ENCODE measurements at regions not wholly inside any gene's neighbourhood (a gene's known extent, or its start where the extent isn't known, plus 50 kb on each side); places are given as distances from the start of the nearest gene placed in this dataset.

DNA sequence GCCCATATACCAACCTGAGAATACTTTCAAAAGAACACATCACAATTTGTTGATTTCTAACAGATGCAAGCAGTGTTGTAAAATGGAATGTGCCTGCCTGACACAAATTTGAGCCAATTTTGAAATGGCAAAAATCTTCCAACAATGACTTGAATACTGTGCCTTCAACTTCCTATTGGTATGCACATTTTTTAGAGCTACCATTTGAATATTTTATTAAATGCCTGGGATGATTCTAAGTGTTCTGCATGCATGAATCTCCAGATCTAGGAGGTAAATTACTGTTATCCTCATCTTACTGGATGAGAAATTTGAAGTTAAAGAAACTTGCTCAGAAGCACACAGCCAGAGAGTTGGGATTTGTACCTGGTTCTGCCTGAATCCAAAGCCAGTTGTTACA, 282.8 kb upstream of the LRRN1 start:
- intact Hi-C loops (cut with micrococcal nuclease; ENCODE audit: unreplicated experiment): no loop called here
- ChIA-PET POLR2A (ENCODE audit: unreplicated experiment) (no interaction called here), CTCF (no interaction called here)
- no TSS peak for BruUV-seq (replicated peaks)
- DNase-seq: no peak
- H3K4me3 ChIP-seq: no peak overlapping the region
- H3K79me2 ChIP-seq (ENCODE audit: low read depth): no peaks in the 10 kb centered on the region
- H3K9me2 ChIP-seq (ENCODE audit: insufficient read depth): no peaks in the 10 kb centered on the region
- no peak overlapping the region for H3K4me2 ChIP-seq
- H3K27ac ChIP-seq: no peak overlapping the region
- H3K27me3 ChIP-seq (ENCODE audit: insufficient read depth, low read depth): no peaks in the 10 kb centered on the region
- H3K9me3 ChIP-seq (ENCODE audit: insufficient read depth, low read depth): no peaks in the 10 kb centered on the region
- no peaks in the 10 kb centered on the region for H3F3A ChIP-seq (ENCODE audit: insufficient read depth, low read depth)
- H4K20me1 ChIP-seq (ENCODE audit: insufficient read depth): no peaks in the 10 kb centered on the region
- no peak overlapping the region for H2AFZ ChIP-seq
- no peaks in the 10 kb centered on the region for H3K4me1 ChIP-seq (replicated peaks; ENCODE audit: insufficient read depth)
- TF ChIP-seq EZH2 (IDR thresholded peaks at IDR 0.05; ENCODE audit: low read depth): no peak
- TF ChIP-seq, protein P1, sequence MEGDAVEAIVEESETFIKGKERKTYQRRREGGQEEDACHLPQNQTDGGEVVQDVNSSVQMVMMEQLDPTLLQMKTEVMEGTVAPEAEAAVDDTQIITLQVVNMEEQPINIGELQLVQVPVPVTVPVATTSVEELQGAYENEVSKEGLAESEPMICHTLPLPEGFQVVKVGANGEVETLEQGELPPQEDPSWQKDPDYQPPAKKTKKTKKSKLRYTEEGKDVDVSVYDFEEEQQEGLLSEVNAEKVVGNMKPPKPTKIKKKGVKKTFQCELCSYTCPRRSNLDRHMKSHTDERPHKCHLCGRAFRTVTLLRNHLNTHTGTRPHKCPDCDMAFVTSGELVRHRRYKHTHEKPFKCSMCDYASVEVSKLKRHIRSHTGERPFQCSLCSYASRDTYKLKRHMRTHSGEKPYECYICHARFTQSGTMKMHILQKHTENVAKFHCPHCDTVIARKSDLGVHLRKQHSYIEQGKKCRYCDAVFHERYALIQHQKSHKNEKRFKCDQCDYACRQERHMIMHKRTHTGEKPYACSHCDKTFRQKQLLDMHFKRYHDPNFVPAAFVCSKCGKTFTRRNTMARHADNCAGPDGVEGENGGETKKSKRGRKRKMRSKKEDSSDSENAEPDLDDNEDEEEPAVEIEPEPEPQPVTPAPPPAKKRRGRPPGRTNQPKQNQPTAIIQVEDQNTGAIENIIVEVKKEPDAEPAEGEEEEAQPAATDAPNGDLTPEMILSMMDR (conservative IDR thresholded peaks at IDR 0.05): no peak
- no peaks in the 10 kb centered on the region for H3K36me3 ChIP-seq (ENCODE audit: low read depth)

DNA sequence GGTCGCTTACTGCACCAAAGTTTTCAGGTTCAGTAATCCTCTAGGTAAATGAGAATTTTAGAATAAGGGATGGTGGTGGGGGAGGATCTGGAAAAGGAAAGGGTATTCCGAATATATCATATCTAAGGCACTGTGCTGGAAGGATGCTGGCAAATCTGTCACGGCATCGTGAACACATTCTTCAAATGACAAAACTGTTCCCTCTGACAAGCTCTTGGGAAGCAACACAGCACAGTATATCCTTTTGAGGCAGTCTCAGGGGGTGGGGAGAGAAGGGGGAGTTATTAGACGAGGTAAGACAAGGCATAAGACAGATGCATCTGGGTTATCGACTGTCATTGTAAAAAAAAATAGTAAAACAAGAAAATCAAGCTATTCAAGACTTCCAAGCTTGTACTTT, 289.6 kb upstream of the LRRN1 start:
- no peaks in the 10 kb centered on the region for H3F3A ChIP-seq (ENCODE audit: insufficient read depth, low read depth)
- H3K27me3 ChIP-seq (ENCODE audit: insufficient read depth, low read depth): no peaks in the 10 kb centered on the region
- no peak for TF ChIP-seq EZH2 (IDR thresholded peaks at IDR 0.05; ENCODE audit: low read depth)
- TF ChIP-seq, protein P1 (conservative IDR thresholded peaks at IDR 0.05): no peak
- no peak overlapping the region for H2AFZ ChIP-seq
- no peak for DNase-seq
- no peaks in the 10 kb centered on the region for H3K79me2 ChIP-seq (ENCODE audit: low read depth)
- no TSS peak for BruUV-seq (replicated peaks)
- intact Hi-C loops (cut with micrococcal nuclease; ENCODE audit: unreplicated experiment): no loop called here
- ChIA-PET CTCF (no interaction called here), POLR2A (ENCODE audit: unreplicated experiment) (no interaction called here)
- no peak overlapping the region for H3K4me3 ChIP-seq
- H3K27ac ChIP-seq: no peak overlapping the region
- H3K4me1 ChIP-seq (replicated peaks; ENCODE audit: insufficient read depth): no peaks in the 10 kb centered on the region
- H3K4me2 ChIP-seq: no peak overlapping the region
- H3K9me2 ChIP-seq (ENCODE audit: insufficient read depth): no peaks in the 10 kb centered on the region
- no peaks in the 10 kb centered on the region for H4K20me1 ChIP-seq (ENCODE audit: insufficient read depth)
- H3K36me3 ChIP-seq (ENCODE audit: low read depth): no peaks in the 10 kb centered on the region
- H3K9me3 ChIP-seq (ENCODE audit: insufficient read depth, low read depth): no peaks in the 10 kb centered on the region

DNA sequence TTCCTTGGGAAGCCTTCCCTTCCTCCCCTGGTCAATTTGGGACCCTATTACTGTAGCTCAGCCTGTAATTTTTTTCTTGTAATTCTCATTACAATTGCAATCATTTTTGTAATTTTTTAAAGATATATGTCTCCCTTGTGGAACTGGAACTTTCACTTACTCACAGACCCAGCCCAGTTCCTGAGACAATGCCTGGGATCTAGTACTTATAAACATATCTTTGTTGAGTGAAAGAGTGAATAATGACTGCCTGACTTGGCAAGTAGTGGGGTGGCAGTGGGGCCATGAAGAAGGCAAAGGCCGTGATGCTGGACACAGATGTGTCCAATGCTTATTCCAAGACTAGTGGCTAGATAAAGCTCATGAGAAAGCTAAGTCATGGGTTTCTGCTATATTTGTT, 294.5 kb upstream of the LRRN1 start:
- no peak overlapping the region for H2AFZ ChIP-seq
- H3K4me3 ChIP-seq: no peak overlapping the region
- no peaks in the 10 kb centered on the region for H3K36me3 ChIP-seq (ENCODE audit: low read depth)
- no peaks in the 10 kb centered on the region for H3K9me2 ChIP-seq (ENCODE audit: insufficient read depth)
- ChIA-PET POLR2A (ENCODE audit: unreplicated experiment) (no interaction called here), CTCF (no interaction called here)
- H3K27me3 ChIP-seq (ENCODE audit: insufficient read depth, low read depth): no peaks in the 10 kb centered on the region
- H3K4me1 ChIP-seq (replicated peaks; ENCODE audit: insufficient read depth): no peaks in the 10 kb centered on the region
- H3K79me2 ChIP-seq (ENCODE audit: low read depth): no peaks in the 10 kb centered on the region
- TF ChIP-seq EZH2 (IDR thresholded peaks at IDR 0.05; ENCODE audit: low read depth): no peak
- TF ChIP-seq, protein P1 (conservative IDR thresholded peaks at IDR 0.05): no peak
- BruUV-seq (replicated peaks): no TSS peak
- H3F3A ChIP-seq (ENCODE audit: insufficient read depth, low read depth): no peaks in the 10 kb centered on the region
- DNase-seq: no peak
- H3K27ac ChIP-seq: no peak overlapping the region
- intact Hi-C loops (cut with micrococcal nuclease; ENCODE audit: unreplicated experiment): no loop called here
- no peaks in the 10 kb centered on the region for H3K9me3 ChIP-seq (ENCODE audit: insufficient read depth, low read depth)
- H3K4me2 ChIP-seq: no peak overlapping the region
- no peaks in the 10 kb centered on the region for H4K20me1 ChIP-seq (ENCODE audit: insufficient read depth)

All from PC-9 (cell line).